OCI-LY7 (cell line): ENCODE measurements at regions not wholly inside any gene's neighbourhood (a gene's known extent, or its start where the extent isn't known, plus 50 kb on each side); places are given as distances from the start of the nearest gene placed in this dataset.

Experiments
- BruUV-seq: library from RNA; stranded (reverse); fragments of 400-500 nt; replicated peaks from 2 replicates; lab custom pipeline; 2021; lab: Mats Ljungman, UMichigan
- CTCF ChIA-PET: fragments of 300-600 bp; sonication (Branson Sonifier 250); formaldehyde crosslinking; loops from one replicate; lab custom pipeline; 2022; ENCODE audit warnings: antibody characterized with exemption; ENCODE audit not compliant: unreplicated experiment; lab: Charles Lee
- POLR2A ChIA-PET: fragments of 300-600 bp; sonication (Branson Sonifier 250); formaldehyde crosslinking; loops from one replicate; lab custom pipeline; 2022; ENCODE audit warnings: antibody characterized with exemption; lab: Charles Lee
- DNase-seq: peaks from one replicate; pipeline ENCODE4 v3.0.0-alpha.2; 2015; ENCODE audit warnings: low spot score
- H2AFZ ChIP-seq: fragments of 200-600 bp; sonication (generic), shearing (Covaris generic); 2 replicates; pipeline ENCODE4 v1.6.1; 2014; ENCODE audit warnings: mild to moderate bottlenecking, antibody characterized with exemption, low read length, moderate library complexity
- H3K27ac ChIP-seq: fragments of 200-600 bp; sonication (generic); 2 replicates; pipeline ENCODE4 v1.5.1; 2014; ENCODE audit warnings: mixed run types, low read depth, mild to moderate bottlenecking, moderate library complexity, low read length, inconsistent platforms; ENCODE audit not compliant: poor library complexity, severe bottlenecking
- H3K36me3 ChIP-seq: fragments of 200-600 bp; sonication (generic); 2 replicates; pipeline ENCODE4 v1.6.1; 2014; ENCODE audit warnings: mild to moderate bottlenecking, antibody characterized with exemption, low read length, moderate library complexity, mixed read lengths; ENCODE audit not compliant: insufficient read depth
- H3K4me1 ChIP-seq: fragments of 200-600 bp; sonication (generic); 2 replicates; pipeline ENCODE4 v1.5.1; 2014; ENCODE audit warnings: mild to moderate bottlenecking, low read length; ENCODE audit not compliant: insufficient read depth, poor library complexity, severe bottlenecking
- H3K4me2 ChIP-seq: fragments of 200-600 bp; sonication (generic); 2 replicates; pipeline ENCODE4 v1.6.1; 2014; ENCODE audit warnings: mild to moderate bottlenecking, low read length
- H3K4me3 ChIP-seq: fragments of 200-600 bp; sonication (generic); 2 replicates; pipeline ENCODE4 v1.5.1; 2014; ENCODE audit warnings: mild to moderate bottlenecking, low read depth, low read length; ENCODE audit not compliant: poor library complexity, severe bottlenecking
- H3K79me2 ChIP-seq: fragments of 200-600 bp; sonication (generic); 2 replicates; pipeline ENCODE4 v1.6.1; 2016; ENCODE audit warnings: low read depth, mild to moderate bottlenecking, low read length, moderate library complexity, mixed read lengths; ENCODE audit not compliant: insufficient read depth
- H3K9me2 ChIP-seq: fragments of 200-600 bp; sonication (generic); 2 replicates; pipeline ENCODE4 v1.6.1; 2016; ENCODE audit warnings: mild to moderate bottlenecking, low read length, mixed read lengths; ENCODE audit not compliant: insufficient read depth
- H3K9me3 ChIP-seq: fragments of 200-600 bp; sonication (generic); 2 replicates; pipeline ENCODE4 v1.6.1; 2014; ENCODE audit warnings: mild to moderate bottlenecking, mixed run types, low read length, mixed read lengths
- H4K20me1 ChIP-seq: fragments of 200-600 bp; sonication (generic); 2 replicates; pipeline ENCODE4 v1.6.1; 2014; ENCODE audit warnings: mild to moderate bottlenecking, antibody characterized with exemption, low read length, moderate library complexity, mixed read lengths; ENCODE audit not compliant: insufficient read depth
- CTCF ChIP-seq: fragments of 200-600 bp; sonication (generic); conservative IDR thresholded peaks from 2 replicates; pipeline ENCODE4 v1.5.1; 2014; ENCODE audit warnings: mild to moderate bottlenecking, antibody characterized with exemption, low read length, moderate library complexity, mixed read lengths
- EZH2phosphoT487 ChIP-seq: fragments of 200-600 bp; sonication (generic); IDR thresholded peaks from 2 replicates; pipeline ENCODE4 v1.6.1; 2018; ENCODE audit warnings: low read depth, borderline replicate concordance, mild to moderate bottlenecking, mixed run types, antibody characterized with exemption, low read length, moderate library complexity, mixed read lengths
- intact Hi-C: fragments of 100-400 bp; cut with micrococcal nuclease; formaldehyde crosslinking; loops from one replicate; pipeline ENCODE4 v1.10.0; 2022; ENCODE audit not compliant: unreplicated experiment

DNA sequence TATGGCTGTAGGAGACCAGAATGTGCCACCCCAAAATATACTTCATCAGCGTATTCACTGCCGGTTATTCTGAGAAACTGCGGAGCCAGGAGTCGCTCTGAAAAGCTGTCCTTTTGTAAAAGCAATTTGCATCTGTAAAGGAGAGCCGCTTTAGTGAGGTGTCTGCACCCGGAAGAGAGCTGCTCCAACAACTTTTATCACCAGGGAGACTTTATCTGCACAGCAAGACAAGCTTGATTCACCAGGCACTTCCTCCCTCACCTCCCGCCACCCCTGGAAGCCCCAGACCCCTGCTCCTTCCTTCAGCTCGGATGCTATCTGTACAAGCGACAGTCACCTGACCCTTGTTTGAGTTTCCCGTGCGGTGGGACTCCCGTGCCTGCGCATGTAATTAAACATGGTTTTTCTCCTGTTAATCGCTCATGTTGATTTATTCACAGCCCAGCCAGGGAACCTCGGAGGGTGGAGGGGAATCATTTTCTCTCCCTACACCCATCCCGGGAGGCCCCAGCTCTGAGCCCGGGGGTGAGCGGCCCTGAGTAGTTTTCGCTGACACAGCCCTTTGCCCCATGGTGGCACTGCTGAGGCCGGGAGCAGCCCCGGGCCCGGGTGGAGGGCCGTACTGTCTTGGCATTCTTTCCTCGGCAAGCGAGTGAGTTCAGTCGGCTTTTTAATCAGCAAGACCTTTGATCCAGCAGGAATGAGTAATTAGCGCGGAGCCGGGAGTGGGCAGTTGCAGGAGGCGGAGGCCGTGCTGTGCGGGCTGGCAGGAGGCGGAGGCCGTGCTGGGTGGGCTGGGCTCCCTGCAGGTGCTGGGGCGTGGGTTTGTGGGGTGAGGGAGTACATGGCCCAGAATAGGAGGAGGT, 222.7 kb upstream of the CIBAR2 start:
- H3K4me1 ChIP-seq = peaks cover 19% of the 10 kb centered on the region
- intact Hi-C loops = no loop called here
- ChIA-PET CTCF (interaction anchor here (0.9 kb wide), 1 partner anchor 26 kb away, joined by 4 read pairs; no protein-coding TSS in a partner anchor), POLR2A (no interaction called here)
- no peak for TF ChIP-seq EZH2phosphoT487
- TF ChIP-seq CTCF = peak; percentile 48; the same call in 1 of the 2 replicates
- H3K27ac ChIP-seq = no peak overlapping the region
- peak overlapping the region; percentile 32; the same call in 1 of the 2 replicates for H3K4me2 ChIP-seq
- no peaks in the 10 kb centered on the region for H3K9me3 ChIP-seq
- H4K20me1 ChIP-seq = no peaks in the 10 kb centered on the region
- no peaks in the 10 kb centered on the region for H3K79me2 ChIP-seq
- H3K9me2 ChIP-seq = no peaks in the 10 kb centered on the region
- DNase-seq = peak; percentile 35
- peak overlapping the region; percentile 89 for H2AFZ ChIP-seq
- no TSS peak for BruUV-seq
- H3K36me3 ChIP-seq = no peaks in the 10 kb centered on the region
- H3K4me3 ChIP-seq = no peak overlapping the region

- Histone ChIP-seq H3K27ac (no peak overlapping the region), H3K4me3 (no peak overlapping the region), H3K4me1 (peaks cover 11% of the 10 kb centered on the region), H3K9me3 (no peaks in the 10 kb centered on the region), H3K4me2 (no peak overlapping the region), H2AFZ (peak overlapping the region; percentile 89; the same call in 1 of the 2 replicates), H3K9me2 (no peaks in the 10 kb centered on the region), H3K36me3 (no peaks in the 10 kb centered on the region), H3K79me2 (no peaks in the 10 kb centered on the region), H4K20me1 (no peaks in the 10 kb centered on the region)
- ChIA-PET CTCF (interaction anchor here (0.9 kb wide), 1 partner anchor 25 kb away, joined by 4 read pairs; no protein-coding TSS in a partner anchor), POLR2A (no interaction called here)
- no peak for DNase-seq
- no TSS peak for BruUV-seq
- TF ChIP-seq EZH2phosphoT487 (no peak), CTCF (no peak)
- intact Hi-C loops = no loop called here
Observed at GRCh38 chr16:85335584-85336491, 223.6 kb upstream of the CIBAR2 start.
